Spinal cord (tissue), 9 donors: ENCODE measurements at regions not wholly inside any gene's neighbourhood (a gene's known extent, or its start where the extent isn't known, plus 50 kb on each side); places are given as distances from the start of the nearest gene placed in this dataset.

Experiments
- DNase-seq, 6 donors: peaks; one replicate each; pipeline versions ENCODE4 v3.0.0 to v3.0.0-alpha.2; 2013 to 2015; ENCODE audit warnings: low spot score in 6 of 6, low read depth in 4 of 6
- H3K27ac ChIP-seq: one replicate; pipeline ENCODE4 v1.5.1; 2013; ENCODE audit warnings: low read depth, low read length, control low read depth
- H3K27me3 ChIP-seq: one replicate; pipeline ENCODE4 v1.6.1; 2013; ENCODE audit warnings: low read length; ENCODE audit not compliant: control insufficient read depth, insufficient read depth
- H3K36me3 ChIP-seq: one replicate; pipeline ENCODE4 v1.6.1; 2013; ENCODE audit warnings: low read length; ENCODE audit not compliant: control insufficient read depth, insufficient read depth
- H3K4me1 ChIP-seq: one replicate; pipeline ENCODE4 v1.6.1; 2013; ENCODE audit warnings: low read length; ENCODE audit not compliant: control insufficient read depth, insufficient read depth
- H3K4me3 ChIP-seq: one replicate; pipeline ENCODE4 v1.5.1; 2013; ENCODE audit warnings: low read depth, low read length, control low read depth
- H3K9me3 ChIP-seq: one replicate; pipeline ENCODE4 v1.6.1; 2013; ENCODE audit warnings: low read length; ENCODE audit not compliant: control insufficient read depth, insufficient read depth
- WGBS: methylation state at CpG from one replicate; pipeline ENCODE4 v1.1.5; 2013; ENCODE audit warnings: missing lambda C conversion rate; ENCODE audit not compliant: insufficient coverage; 5-methylcytosine and 5-hydroxymethylcytosine counted together
- donor health status: healthy.

GRCh38 chr5:98442448-98442847 is 331.0 kb upstream of the RGMB start:
- no peaks in the 10 kb centered on the region for H3K36me3 ChIP-seq
- H3K4me1 ChIP-seq = no peaks in the 10 kb centered on the region
- H3K9me3 ChIP-seq = no peaks in the 10 kb centered on the region
- WGBS = 83% methylated on average over 1 of the region's 1 CpG
- no peak overlapping the region for H3K4me3 ChIP-seq
- no peak overlapping the region for H3K27ac ChIP-seq
- H3K27me3 ChIP-seq = no peaks in the 10 kb centered on the region
- DNase-seq = no peak

DNA sequence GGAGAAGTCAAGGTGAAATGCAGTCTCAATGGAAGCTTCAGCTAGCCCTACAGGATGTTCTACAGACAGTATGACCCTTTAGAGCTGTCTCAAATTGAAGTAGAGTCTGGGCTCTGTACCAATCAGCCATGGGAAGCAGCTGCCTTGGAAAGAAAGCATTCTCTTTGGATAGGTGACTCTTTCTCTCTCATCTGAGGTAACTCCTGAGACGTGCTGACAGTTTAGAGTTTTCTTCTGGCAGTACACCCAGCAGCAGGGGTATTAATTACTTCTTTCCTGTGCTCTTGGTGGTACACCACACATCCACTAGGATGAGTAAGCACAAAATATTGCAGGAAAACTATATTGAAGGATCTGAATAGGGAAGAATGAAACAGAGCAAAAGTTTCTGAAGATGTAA is 329.6 kb upstream of the RGMB start:
- H3K36me3 ChIP-seq = no peaks in the 10 kb centered on the region
- H3K9me3 ChIP-seq = no peaks in the 10 kb centered on the region
- H3K4me1 ChIP-seq = no peaks in the 10 kb centered on the region
- H3K27ac ChIP-seq = no peak overlapping the region
- H3K27me3 ChIP-seq = no peaks in the 10 kb centered on the region
- no CpG with 5 or more reads among the region's 1 CpG for WGBS
- H3K4me3 ChIP-seq = no peak overlapping the region
- no peak for DNase-seq

DNA sequence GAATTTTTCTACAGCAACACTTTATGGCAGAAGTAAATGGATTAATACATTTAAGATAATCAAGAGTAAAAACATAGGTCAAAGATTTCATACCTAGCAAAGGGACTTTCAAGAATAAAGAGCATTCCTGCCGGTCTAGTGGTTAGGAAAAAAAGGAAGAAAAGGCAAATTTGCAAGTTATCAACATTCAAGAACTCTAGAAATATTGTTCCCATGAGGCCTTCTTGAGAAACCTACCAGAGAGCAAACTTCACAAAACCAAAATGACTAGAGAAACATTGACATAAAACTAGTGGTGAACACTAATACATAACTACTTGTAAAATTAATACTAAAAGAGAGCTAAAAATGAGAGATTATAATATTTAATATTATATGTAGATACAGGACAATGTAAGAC is 320.2 kb upstream of the RGMB start:
- no peak for DNase-seq
- no peak overlapping the region for H3K27ac ChIP-seq
- WGBS = no CpG with 5 or more reads among the region's 1 CpG
- no peak overlapping the region for H3K4me3 ChIP-seq
- H3K27me3 ChIP-seq = no peaks in the 10 kb centered on the region
- H3K9me3 ChIP-seq = no peaks in the 10 kb centered on the region
- no peaks in the 10 kb centered on the region for H3K36me3 ChIP-seq
- no peaks in the 10 kb centered on the region for H3K4me1 ChIP-seq

DNA sequence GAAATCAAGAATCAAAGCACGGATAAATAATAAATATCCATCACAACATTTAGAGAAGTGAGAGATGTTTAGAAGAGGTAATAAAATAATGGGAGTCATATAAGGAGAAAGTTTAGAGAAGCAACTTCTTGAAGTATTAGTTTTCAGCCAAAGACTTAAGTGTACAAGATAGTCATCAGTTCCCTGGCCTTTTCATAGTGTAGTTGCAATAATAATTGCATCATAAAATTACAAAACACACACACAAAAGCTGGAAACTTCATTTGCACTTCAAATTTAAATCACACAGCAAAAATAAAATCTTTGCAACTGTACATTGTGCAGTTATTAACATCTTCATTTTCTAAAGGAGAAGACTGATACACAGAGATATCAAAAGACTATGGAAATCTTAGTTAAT is 319.1 kb upstream of the RGMB start:
- Histone ChIP-seq H3K27me3 (no peaks in the 10 kb centered on the region), H3K27ac (no peak overlapping the region), H3K4me3 (no peak overlapping the region), H3K4me1 (no peaks in the 10 kb centered on the region), H3K36me3 (no peaks in the 10 kb centered on the region), H3K9me3 (no peaks in the 10 kb centered on the region)
- WGBS = no CpG with 5 or more reads among the region's 1 CpG
- no peak for DNase-seq

DNA sequence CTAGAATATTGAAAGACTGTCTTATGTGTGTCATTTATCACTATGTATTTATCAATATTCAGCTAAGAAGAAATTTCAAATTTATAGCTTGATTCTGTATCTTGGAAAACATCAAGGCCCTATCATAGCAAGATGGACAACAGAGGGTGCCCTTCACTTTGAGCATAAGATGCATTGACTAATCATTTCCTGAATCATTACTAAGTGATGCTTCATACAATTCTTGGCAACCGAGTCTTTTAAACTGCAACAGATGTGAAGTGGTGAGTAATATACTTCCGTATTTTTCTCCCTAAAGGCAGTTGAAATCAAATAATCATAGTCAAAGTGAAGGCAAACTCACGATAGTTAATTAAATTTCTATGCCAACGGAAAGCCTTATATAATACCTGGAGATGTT is 318.6 kb upstream of the RGMB start:
- Histone ChIP-seq H3K36me3 (no peaks in the 10 kb centered on the region), H3K4me3 (no peak overlapping the region), H3K27me3 (no peaks in the 10 kb centered on the region), H3K27ac (no peak overlapping the region), H3K4me1 (no peaks in the 10 kb centered on the region), H3K9me3 (no peaks in the 10 kb centered on the region)
- peak in 1 of 6 donors; percentile 20 for DNase-seq
- no CpG with 5 or more reads among the region's 4 CpGs for WGBS

- H3K9me3 ChIP-seq = no peaks in the 10 kb centered on the region
- H3K27me3 ChIP-seq = no peaks in the 10 kb centered on the region
- DNase-seq = no peak
- H3K4me3 ChIP-seq = no peak overlapping the region
- WGBS = 28% methylated on average over 2 of the region's 3 CpGs
- H3K4me1 ChIP-seq = no peaks in the 10 kb centered on the region
- H3K36me3 ChIP-seq = no peaks in the 10 kb centered on the region
- H3K27ac ChIP-seq = no peak overlapping the region
These were observed 317.8 kb upstream of the RGMB start for GRCh38 chr5:98455665-98456064.

DNA sequence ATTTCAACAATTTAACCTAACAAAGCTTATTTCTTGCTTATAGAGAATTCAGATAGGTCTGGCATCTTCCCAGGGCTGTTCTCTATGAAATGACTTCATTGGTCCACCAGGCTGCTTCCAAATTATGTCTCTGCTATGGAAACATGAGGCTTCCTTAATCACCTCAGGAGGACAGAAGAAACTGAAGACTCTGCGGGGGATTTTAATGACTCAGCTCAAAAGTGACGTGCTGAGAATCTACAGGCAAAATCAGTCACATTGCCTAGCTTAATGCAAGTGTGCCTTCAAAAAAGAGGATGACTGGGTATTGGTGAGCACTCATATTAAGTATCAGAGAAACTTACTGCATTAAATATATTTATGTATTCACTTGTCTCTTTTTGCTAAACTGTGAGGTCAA is 315.5 kb upstream of the RGMB start:
- 80% methylated on average over 1 of the region's 2 CpGs for WGBS
- no peak for DNase-seq
- no peaks in the 10 kb centered on the region for H3K27me3 ChIP-seq
- no peak overlapping the region for H3K4me3 ChIP-seq
- H3K9me3 ChIP-seq = no peaks in the 10 kb centered on the region
- no peaks in the 10 kb centered on the region for H3K4me1 ChIP-seq
- no peak overlapping the region for H3K27ac ChIP-seq
- H3K36me3 ChIP-seq = no peaks in the 10 kb centered on the region

DNA sequence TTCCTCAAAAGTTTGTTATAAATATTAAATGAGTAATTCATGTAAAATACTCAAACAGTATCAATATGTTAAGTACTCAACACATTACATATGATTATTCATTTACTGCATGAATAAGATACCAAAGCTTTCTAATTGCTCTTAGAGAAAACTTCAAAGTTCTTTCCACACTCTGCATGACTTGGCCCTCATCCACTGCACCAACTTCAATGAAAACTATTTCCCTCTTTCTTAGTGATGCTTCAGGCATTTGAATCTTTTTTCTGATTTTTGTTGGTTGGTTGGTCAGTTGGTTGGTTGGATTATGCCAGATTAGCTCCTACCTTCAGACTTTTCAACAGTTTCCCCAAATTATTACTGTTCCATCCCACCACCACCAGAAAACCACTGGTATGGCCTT is 314.7 kb upstream of the RGMB start:
- no peaks in the 10 kb centered on the region for H3K36me3 ChIP-seq
- H3K27ac ChIP-seq = no peak overlapping the region
- H3K9me3 ChIP-seq = no peaks in the 10 kb centered on the region
- DNase-seq = no peak
- H3K4me3 ChIP-seq = no peak overlapping the region
- no peaks in the 10 kb centered on the region for H3K4me1 ChIP-seq
- no peaks in the 10 kb centered on the region for H3K27me3 ChIP-seq

- WGBS = no CpG with 5 or more reads among the region's 1 CpG
- H3K27me3 ChIP-seq = no peaks in the 10 kb centered on the region
- no peaks in the 10 kb centered on the region for H3K36me3 ChIP-seq
- DNase-seq = no peak
- H3K9me3 ChIP-seq = no peaks in the 10 kb centered on the region
- H3K4me3 ChIP-seq = no peak overlapping the region
- no peak overlapping the region for H3K27ac ChIP-seq
- H3K4me1 ChIP-seq = no peaks in the 10 kb centered on the region
These were observed 312.9 kb upstream of the RGMB start for GRCh38 chr5:98460536-98460935.

DNA sequence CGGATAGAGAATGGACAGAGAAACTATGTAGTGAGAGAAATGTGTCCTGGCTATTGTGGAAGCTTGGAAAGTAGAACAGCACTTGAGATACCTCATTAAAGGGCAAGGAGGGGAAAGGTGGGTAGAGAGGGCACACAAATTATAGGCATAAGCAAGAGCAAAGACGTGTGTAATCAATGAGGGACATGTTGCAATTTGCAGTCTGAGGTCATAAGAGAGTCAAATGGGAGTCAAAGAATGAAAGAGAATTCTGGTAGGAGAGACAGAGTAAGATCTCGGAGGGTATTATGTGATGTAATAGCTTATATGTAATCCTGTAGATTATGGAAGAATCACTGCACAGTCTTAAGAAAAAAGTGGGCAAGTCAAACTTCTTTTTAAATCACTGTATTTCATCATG is 312.0 kb upstream of the RGMB start:
- Histone ChIP-seq H3K27ac (no peak overlapping the region), H3K27me3 (no peaks in the 10 kb centered on the region), H3K9me3 (no peaks in the 10 kb centered on the region), H3K4me3 (no peak overlapping the region), H3K4me1 (no peaks in the 10 kb centered on the region), H3K36me3 (no peaks in the 10 kb centered on the region)
- 56% methylated on average over 2 of the region's 3 CpGs for whole genome bisulfite sequencing
- DNase-seq = no peak

DNA sequence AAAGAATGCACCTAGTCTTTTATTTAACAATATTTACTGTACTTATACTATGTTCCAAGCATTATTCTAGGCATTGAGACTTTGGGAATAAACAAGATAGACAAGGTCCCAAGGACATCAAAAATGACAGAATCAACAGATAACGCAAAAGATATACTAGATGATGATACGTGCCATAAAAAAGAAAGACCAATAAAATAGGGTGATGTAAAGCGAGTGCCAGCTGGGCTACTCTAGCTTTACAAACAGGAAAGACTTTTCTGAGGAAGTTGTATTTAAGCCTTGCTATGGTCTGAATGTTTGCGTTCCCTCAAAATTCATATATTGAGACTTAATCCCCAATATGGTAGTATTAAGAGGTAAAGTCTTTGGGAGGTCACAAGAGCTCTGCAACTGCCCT is 310.2 kb upstream of the RGMB start:
- no CpG with 5 or more reads among the region's 4 CpGs for WGBS
- Histone ChIP-seq H3K9me3 (no peaks in the 10 kb centered on the region), H3K36me3 (no peaks in the 10 kb centered on the region), H3K4me3 (no peak overlapping the region), H3K4me1 (no peaks in the 10 kb centered on the region), H3K27me3 (no peaks in the 10 kb centered on the region), H3K27ac (no peak overlapping the region)
- DNase-seq = no peak
